ENCODE measurements at regions not wholly inside any gene's neighbourhood (a gene's known extent, or its start where the extent isn't known, plus 50 kb on each side); places are given as distances from the start of the nearest gene placed in this dataset.
A peak's percentile ranks its signal among the peaks of the same experiment; 100 is the strongest.
"Not testable (repeated sequence)": the region's sequence is repeated elsewhere in the genome, so short reads cannot be mapped to it uniquely, and the experiment has no call there.

- no peak for DNase-seq (ENCODE audit: low spot score)
Measured at GRCh38 chr2:122061206-122061605, 305.8 kb downstream of the TSN start.

GRCh38 chr2:122061831-122062230 lies 306.4 kb downstream of the TSN start:
- DNase-seq (ENCODE audit: low spot score) = no peak

GRCh38 chr2:122062506-122062905 lies 307.1 kb downstream of the TSN start:
- DNase-seq (ENCODE audit: low spot score) = no peak

GRCh38 chr2:122063716-122064115 lies 308.3 kb downstream of the TSN start:
- DNase-seq (ENCODE audit: low spot score) = no peak

GRCh38 chr2:122070241-122070731 lies 314.8 kb downstream of the TSN start:
- no peak for DNase-seq (ENCODE audit: low spot score)

- no peak for DNase-seq (ENCODE audit: low spot score)
Measured at GRCh38 chr2:122072666-122073065, 317.2 kb downstream of the TSN start.

- no peak for DNase-seq (ENCODE audit: low spot score)
Measured at GRCh38 chr2:122074201-122074600, 318.8 kb downstream of the TSN start.

GRCh38 chr2:122075381-122075780 lies 319.9 kb downstream of the TSN start:
- no peak for DNase-seq (ENCODE audit: low spot score)

- no peak for DNase-seq (ENCODE audit: low spot score)
Measured at GRCh38 chr2:122077114-122077513, 321.7 kb downstream of the TSN start.

GRCh38 chr2:122077771-122078170 lies 322.3 kb downstream of the TSN start:
- peak; percentile 23 for DNase-seq (ENCODE audit: low spot score)

GRCh38 chr2:122078451-122078850 lies 323.0 kb downstream of the TSN start:
- no peak for DNase-seq (ENCODE audit: low spot score)

GRCh38 chr2:122079844-122080243 lies 324.4 kb downstream of the TSN start:
- DNase-seq (ENCODE audit: low spot score) = no peak

GRCh38 chr2:122080316-122080715 lies 324.9 kb downstream of the TSN start:
- DNase-seq (ENCODE audit: low spot score) = no peak

GRCh38 chr2:122080871-122081270 lies 325.4 kb downstream of the TSN start:
- DNase-seq (ENCODE audit: low spot score) = no peak

- DNase-seq (ENCODE audit: low spot score) = no peak
Measured at GRCh38 chr2:122081751-122082150, 326.3 kb downstream of the TSN start.

- no peak for DNase-seq (ENCODE audit: low spot score)
Measured at GRCh38 chr2:122083256-122084048, 328.0 kb downstream of the TSN start.

GRCh38 chr2:122085672-122086071 lies 330.2 kb downstream of the TSN start:
- DNase-seq (ENCODE audit: low spot score) = not testable (repeated sequence)

- DNase-seq (ENCODE audit: low spot score) = no peak
Measured at GRCh38 chr2:122094557-122094956, 339.1 kb downstream of the TSN start.

GRCh38 chr2:122096761-122097160 lies 341.3 kb downstream of the TSN start:
- DNase-seq (ENCODE audit: low spot score) = no peak

- no peak for DNase-seq (ENCODE audit: low spot score)
Measured at GRCh38 chr2:122098306-122098705, 342.9 kb downstream of the TSN start.

- no peak for DNase-seq (ENCODE audit: low spot score)
Measured at GRCh38 chr2:122100346-122100745, 344.9 kb downstream of the TSN start.

GRCh38 chr2:122100756-122101155 lies 345.3 kb downstream of the TSN start:
- DNase-seq (ENCODE audit: low spot score) = no peak

- no peak for DNase-seq (ENCODE audit: low spot score)
Measured at GRCh38 chr2:122101319-122101718, 345.9 kb downstream of the TSN start.

All from SK-N-DZ (cell line).